ENCODE measurements at regions not wholly inside any gene's neighbourhood (a gene's known extent, or its start where the extent isn't known, plus 50 kb on each side); places are given as distances from the start of the nearest gene placed in this dataset.

GRCh38 chr1:229717786-229718576 lies 91.9 kb downstream of the URB2 start:
- Mint-ChIP-seq H3K27me3 (peaks cover 3% of the 10 kb centered on the region), H3K36me3 (no peaks in the 10 kb centered on the region), H3K9me3 (peaks cover 12% of the 10 kb centered on the region), H3K27ac (no peak overlapping the region), H3K4me1 (ENCODE audit: unreplicated experiment) (peaks cover 15% of the 10 kb centered on the region), H3K4me3 (no peak overlapping the region)
- TF ChIP-seq, protein P1, sequence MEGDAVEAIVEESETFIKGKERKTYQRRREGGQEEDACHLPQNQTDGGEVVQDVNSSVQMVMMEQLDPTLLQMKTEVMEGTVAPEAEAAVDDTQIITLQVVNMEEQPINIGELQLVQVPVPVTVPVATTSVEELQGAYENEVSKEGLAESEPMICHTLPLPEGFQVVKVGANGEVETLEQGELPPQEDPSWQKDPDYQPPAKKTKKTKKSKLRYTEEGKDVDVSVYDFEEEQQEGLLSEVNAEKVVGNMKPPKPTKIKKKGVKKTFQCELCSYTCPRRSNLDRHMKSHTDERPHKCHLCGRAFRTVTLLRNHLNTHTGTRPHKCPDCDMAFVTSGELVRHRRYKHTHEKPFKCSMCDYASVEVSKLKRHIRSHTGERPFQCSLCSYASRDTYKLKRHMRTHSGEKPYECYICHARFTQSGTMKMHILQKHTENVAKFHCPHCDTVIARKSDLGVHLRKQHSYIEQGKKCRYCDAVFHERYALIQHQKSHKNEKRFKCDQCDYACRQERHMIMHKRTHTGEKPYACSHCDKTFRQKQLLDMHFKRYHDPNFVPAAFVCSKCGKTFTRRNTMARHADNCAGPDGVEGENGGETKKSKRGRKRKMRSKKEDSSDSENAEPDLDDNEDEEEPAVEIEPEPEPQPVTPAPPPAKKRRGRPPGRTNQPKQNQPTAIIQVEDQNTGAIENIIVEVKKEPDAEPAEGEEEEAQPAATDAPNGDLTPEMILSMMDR (conservative IDR thresholded peaks at IDR 0.05), result no peak
- no peak for DNase-seq (ENCODE audit: extremely low spot score, unreplicated experiment)

DNA sequence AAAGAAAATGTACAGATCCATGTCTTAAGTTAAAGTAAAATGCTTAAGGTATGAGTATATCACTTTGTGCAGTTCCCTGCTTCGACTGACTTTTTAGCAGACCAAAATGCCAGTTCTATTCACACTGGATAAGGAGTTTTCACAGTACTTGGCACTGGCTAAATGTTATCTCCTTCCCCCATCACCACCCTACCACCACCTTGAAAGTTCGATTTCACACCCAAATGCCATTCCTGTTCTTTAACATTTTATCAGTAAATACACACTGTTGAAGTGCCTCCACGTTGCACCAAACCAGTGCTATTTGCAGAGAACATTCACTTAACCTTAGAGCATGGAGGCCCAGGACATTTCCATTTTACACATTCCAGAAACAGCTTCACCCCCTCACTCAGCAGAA lies 100.0 kb downstream of the URB2 start:
- no peak overlapping the region for H3K4me3 Mint-ChIP-seq
- DNase-seq (ENCODE audit: extremely low spot score, unreplicated experiment), result no peak
- peaks cover 9% of the 10 kb centered on the region for H3K4me1 Mint-ChIP-seq (ENCODE audit: unreplicated experiment)
- no peak overlapping the region for H3K27ac Mint-ChIP-seq
- no peaks in the 10 kb centered on the region for H3K36me3 Mint-ChIP-seq
- peaks cover 18% of the 10 kb centered on the region for H3K27me3 Mint-ChIP-seq
- H3K9me3 Mint-ChIP-seq, result peaks cover 13% of the 10 kb centered on the region
- TF ChIP-seq, protein P1 (conservative IDR thresholded peaks at IDR 0.05), result no peak

GRCh38 chr1:229729916-229730315 lies 103.9 kb downstream of the URB2 start:
- no peak for DNase-seq (ENCODE audit: extremely low spot score, unreplicated experiment)
- Mint-ChIP-seq H3K4me3 (no peak overlapping the region), H3K27me3 (peaks cover 21% of the 10 kb centered on the region), H3K27ac (no peak overlapping the region), H3K36me3 (no peaks in the 10 kb centered on the region), H3K4me1 (ENCODE audit: unreplicated experiment) (peaks cover 9% of the 10 kb centered on the region), H3K9me3 (no peaks in the 10 kb centered on the region)
- TF ChIP-seq, protein P1 (conservative IDR thresholded peaks at IDR 0.05), result no peak

- H3K27ac Mint-ChIP-seq, result no peak overlapping the region
- peaks cover 9% of the 10 kb centered on the region for H3K4me1 Mint-ChIP-seq (ENCODE audit: unreplicated experiment)
- no peak overlapping the region for H3K4me3 Mint-ChIP-seq
- H3K36me3 Mint-ChIP-seq, result no peaks in the 10 kb centered on the region
- TF ChIP-seq, protein P1 (conservative IDR thresholded peaks at IDR 0.05), result no peak
- H3K27me3 Mint-ChIP-seq, result peaks cover 21% of the 10 kb centered on the region
- no peak for DNase-seq (ENCODE audit: extremely low spot score, unreplicated experiment)
- H3K9me3 Mint-ChIP-seq, result no peaks in the 10 kb centered on the region
These were observed 104.5 kb downstream of the URB2 start for GRCh38 chr1:229730573-229730972.

DNA sequence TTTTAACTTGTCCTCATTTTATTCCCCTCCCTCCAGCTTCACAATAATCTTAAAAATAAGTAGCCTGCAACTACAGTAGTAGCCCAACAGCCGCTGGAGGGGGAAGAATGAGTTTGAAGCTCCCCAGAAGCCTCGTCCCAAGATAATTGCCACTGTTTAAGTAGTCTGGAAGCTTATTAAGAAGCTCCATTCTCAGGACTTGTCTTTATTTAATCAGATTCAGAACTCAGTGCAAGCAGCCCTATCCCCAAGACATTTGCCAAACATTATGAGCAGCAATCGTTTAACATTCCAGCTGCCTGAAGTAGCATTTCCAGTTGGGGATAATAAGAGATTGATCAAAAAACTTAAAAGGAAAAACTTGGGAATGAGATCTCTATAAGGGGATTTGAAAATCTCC lies 106.0 kb downstream of the URB2 start:
- H3K9me3 Mint-ChIP-seq, result no peaks in the 10 kb centered on the region
- no peaks in the 10 kb centered on the region for H3K36me3 Mint-ChIP-seq
- peaks cover 21% of the 10 kb centered on the region for H3K27me3 Mint-ChIP-seq
- H3K4me1 Mint-ChIP-seq (ENCODE audit: unreplicated experiment), result no peaks in the 10 kb centered on the region
- H3K4me3 Mint-ChIP-seq, result no peak overlapping the region
- DNase-seq (ENCODE audit: extremely low spot score, unreplicated experiment), result no peak
- TF ChIP-seq, protein P1 (conservative IDR thresholded peaks at IDR 0.05), result no peak
- no peak overlapping the region for H3K27ac Mint-ChIP-seq

All from type B pancreatic cell (in vitro differentiated cells).